GM12865 (cell line): ENCODE measurements at regions not wholly inside any gene's neighbourhood (a gene's known extent, or its start where the extent isn't known, plus 50 kb on each side); places are given as distances from the start of the nearest gene placed in this dataset.

Source experiments
- DNase-seq: peaks from one replicate; pipeline ENCODE4 v3.0.0; 2010; ENCODE audit warnings: low read depth
- H3K4me3 ChIP-seq: 2 replicates; pipeline ENCODE4 v1.5.1; 2011; ENCODE audit warnings: mild to moderate bottlenecking, low read depth, low read length, control low read depth
- TF ChIP-seq, protein P1 (sequence below): IDR thresholded peaks from 2 replicates; pipeline ENCODE4 v1.5.1; 2011; ENCODE audit warnings: low read length, control low read depth, low read depth, inconsistent platforms; ENCODE audit not compliant: insufficient read depth; ENCODE audit errors: missing control alignments

GRCh38 chr20:58140787-58141425 lies 87.5 kb downstream of the ANKRD60 start:
- DNase-seq: no peak
- TF ChIP-seq, protein P1, sequence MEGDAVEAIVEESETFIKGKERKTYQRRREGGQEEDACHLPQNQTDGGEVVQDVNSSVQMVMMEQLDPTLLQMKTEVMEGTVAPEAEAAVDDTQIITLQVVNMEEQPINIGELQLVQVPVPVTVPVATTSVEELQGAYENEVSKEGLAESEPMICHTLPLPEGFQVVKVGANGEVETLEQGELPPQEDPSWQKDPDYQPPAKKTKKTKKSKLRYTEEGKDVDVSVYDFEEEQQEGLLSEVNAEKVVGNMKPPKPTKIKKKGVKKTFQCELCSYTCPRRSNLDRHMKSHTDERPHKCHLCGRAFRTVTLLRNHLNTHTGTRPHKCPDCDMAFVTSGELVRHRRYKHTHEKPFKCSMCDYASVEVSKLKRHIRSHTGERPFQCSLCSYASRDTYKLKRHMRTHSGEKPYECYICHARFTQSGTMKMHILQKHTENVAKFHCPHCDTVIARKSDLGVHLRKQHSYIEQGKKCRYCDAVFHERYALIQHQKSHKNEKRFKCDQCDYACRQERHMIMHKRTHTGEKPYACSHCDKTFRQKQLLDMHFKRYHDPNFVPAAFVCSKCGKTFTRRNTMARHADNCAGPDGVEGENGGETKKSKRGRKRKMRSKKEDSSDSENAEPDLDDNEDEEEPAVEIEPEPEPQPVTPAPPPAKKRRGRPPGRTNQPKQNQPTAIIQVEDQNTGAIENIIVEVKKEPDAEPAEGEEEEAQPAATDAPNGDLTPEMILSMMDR: no peak

DNA sequence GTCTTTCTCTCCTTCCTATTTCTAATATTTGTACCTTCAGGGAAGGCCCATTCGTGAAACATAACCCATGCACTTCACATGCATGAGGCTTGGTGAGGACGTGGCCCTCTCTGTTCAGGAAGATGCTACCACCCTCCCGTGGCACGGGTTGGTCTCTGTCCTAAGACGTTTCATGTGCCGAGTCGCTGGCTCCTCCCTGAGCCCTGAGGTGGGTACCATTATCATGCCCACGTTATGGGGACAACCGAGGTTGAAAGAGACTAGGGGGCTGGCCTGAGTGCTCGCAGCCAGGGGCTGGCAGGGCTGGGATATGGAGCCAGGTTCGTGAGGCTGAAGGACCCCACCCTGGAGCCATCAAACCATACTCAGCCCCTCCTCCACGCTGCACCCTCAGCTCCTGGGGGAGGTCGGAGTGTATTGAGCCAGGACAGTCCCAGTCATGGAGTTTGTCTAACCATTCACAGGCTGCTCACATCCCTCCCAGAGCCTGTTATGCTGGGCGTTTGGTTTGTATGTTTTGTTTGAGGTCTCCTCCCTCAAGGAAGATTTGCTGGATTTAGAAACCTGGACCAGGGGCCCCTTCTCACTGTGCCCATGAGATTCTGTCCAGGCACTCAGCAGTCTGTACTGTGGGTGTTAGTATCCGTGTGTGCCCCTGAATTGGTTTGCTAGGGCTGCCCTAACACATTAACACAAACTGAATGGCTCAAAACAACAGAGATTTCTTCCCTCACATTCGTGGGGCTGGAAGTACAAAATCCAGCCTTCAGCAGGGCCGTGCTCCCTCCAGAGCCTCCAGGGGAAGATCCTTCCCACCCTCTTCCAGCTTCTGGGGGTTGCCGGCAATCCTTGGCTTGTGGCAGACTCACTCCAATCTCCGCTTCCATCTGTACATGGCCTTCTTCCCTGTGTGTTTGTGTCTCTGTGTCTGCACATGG lies 88.3 kb downstream of the ANKRD60 start:
- no peak for DNase-seq
- TF ChIP-seq, protein P1: no peak
- no peak overlapping the region for H3K4me3 ChIP-seq

More at GRCh38 chr20:58140787-58141425, 87.5 kb downstream of the ANKRD60 start:
- no peak overlapping the region for H3K4me3 ChIP-seq

GRCh38 chr20:58138395-58138794 lies 90.1 kb downstream of the ANKRD60 start:
- H3K4me3 ChIP-seq: no peak overlapping the region
- no peak for DNase-seq
- TF ChIP-seq, protein P1: no peak

GRCh38 chr20:58137651-58138265 lies 90.7 kb downstream of the ANKRD60 start:
- DNase-seq: no peak
- no peak overlapping the region for H3K4me3 ChIP-seq
- TF ChIP-seq, protein P1: no peak

DNA sequence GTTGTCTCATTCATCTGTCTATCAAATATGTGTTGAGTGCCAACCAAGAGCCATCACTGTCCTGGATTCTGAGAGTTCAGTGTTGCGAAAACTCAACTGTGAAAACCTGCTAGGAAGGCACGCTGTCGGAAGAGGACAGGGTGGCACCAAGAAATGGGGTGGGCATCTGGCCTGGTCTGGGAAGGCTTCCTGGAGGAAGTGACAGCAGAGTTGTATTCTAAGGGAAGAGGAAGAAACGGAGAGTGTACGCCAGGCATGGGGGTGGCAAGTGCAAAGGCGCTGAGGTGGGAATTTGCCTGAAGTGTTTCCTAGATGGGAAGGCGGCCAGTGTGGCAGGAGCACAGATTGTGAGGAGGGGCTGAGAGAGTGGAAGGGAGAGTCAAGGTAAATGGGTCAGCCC lies 91.2 kb downstream of the ANKRD60 start:
- TF ChIP-seq, protein P1: no peak
- no peak for DNase-seq

GRCh38 chr20:58136149-58136484 lies 92.3 kb downstream of the ANKRD60 start:
- DNase-seq: no peak
- TF ChIP-seq, protein P1: no peak
- no peak overlapping the region for H3K4me3 ChIP-seq

More for the DNA sequence above, 91.2 kb downstream of the ANKRD60 start:
- H3K4me3 ChIP-seq: no peak overlapping the region
